Fibroblast of villous mesenchyme (primary cell): ENCODE measurements at regions not wholly inside any gene's neighbourhood (a gene's known extent, or its start where the extent isn't known, plus 50 kb on each side); places are given as distances from the start of the nearest gene placed in this dataset.
A peak's percentile ranks its signal among the peaks of the same experiment; 100 is the strongest.

Source experiments
- DNase-seq: peaks from one replicate; pipeline ENCODE4 v3.0.0-alpha.2; 2010; ENCODE audit warnings: low read depth
- H3K4me3 ChIP-seq: 2 replicates; pipeline ENCODE4 v1.5.1; 2011; ENCODE audit warnings: low read depth, mild to moderate bottlenecking, low read length
- TF ChIP-seq, protein P1 (sequence below): IDR thresholded peaks from 2 replicates; pipeline ENCODE4 v1.5.1; 2012; ENCODE audit warnings: low read depth, mild to moderate bottlenecking, low read length; ENCODE audit not compliant: insufficient read depth

DNA sequence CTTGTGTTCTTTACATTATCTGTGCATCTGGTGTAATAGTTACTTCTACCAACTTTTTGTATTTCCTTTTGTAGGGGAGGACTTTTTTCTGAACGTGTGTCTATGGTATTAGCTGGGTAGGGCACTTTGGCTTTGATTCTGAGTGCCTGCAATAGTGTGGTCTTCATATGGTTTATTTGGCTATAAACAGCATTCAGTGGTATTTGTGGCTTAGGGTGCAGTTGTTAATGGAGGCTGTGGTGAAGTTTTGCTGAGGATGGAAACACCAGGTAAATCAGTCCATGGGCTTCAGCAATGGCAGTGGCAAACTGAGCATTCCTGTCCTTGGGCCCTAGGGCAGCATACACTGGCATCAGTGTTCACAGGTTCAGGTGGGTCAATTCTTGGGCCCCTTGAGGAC is 230.6 kb upstream of the CTNNB1 start:
- TF ChIP-seq, protein P1, sequence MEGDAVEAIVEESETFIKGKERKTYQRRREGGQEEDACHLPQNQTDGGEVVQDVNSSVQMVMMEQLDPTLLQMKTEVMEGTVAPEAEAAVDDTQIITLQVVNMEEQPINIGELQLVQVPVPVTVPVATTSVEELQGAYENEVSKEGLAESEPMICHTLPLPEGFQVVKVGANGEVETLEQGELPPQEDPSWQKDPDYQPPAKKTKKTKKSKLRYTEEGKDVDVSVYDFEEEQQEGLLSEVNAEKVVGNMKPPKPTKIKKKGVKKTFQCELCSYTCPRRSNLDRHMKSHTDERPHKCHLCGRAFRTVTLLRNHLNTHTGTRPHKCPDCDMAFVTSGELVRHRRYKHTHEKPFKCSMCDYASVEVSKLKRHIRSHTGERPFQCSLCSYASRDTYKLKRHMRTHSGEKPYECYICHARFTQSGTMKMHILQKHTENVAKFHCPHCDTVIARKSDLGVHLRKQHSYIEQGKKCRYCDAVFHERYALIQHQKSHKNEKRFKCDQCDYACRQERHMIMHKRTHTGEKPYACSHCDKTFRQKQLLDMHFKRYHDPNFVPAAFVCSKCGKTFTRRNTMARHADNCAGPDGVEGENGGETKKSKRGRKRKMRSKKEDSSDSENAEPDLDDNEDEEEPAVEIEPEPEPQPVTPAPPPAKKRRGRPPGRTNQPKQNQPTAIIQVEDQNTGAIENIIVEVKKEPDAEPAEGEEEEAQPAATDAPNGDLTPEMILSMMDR: no peak
- H3K4me3 ChIP-seq: no peak overlapping the region
- DNase-seq: no peak

GRCh38 chr3:40969341-40969740 is 230.0 kb upstream of the CTNNB1 start:
- DNase-seq: no peak
- TF ChIP-seq, protein P1: no peak
- no peak overlapping the region for H3K4me3 ChIP-seq

DNA sequence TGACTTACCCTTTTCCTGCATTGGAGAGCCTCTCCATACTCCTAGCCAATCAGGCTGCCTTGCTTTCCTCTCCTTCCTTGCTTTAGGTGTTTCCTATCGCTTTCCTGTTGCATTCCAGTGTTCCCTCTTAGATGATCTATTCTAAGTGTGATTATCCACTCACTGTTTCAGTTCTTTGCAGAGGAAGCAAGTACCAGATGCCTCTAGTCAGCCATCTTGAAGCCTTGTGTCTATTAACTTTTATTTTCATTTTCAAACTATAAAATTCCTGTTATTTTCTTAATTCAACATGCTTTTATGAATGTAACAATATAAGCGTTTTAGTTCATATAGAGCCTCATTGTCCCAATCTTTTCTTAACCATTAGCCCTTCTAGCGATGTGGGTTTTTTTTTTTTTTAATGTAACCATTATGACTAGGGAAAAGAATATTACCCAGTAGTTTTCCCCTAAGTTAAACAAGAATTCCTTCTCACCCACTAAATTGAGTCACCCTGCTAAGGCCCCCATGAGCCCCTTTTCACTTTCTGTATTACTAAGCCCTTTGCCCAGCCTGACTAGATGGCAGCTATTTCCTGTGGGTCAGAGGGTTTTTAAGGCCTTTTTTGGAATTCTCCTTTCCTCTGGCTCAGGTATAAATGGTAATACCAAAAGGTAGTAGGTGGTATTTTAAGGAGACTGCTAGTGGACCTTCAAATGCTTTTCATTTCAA is 229.4 kb upstream of the CTNNB1 start:
- TF ChIP-seq, protein P1: no peak
- H3K4me3 ChIP-seq: no peak overlapping the region
- no peak for DNase-seq

GRCh38 chr3:40971191-40972168 is 227.8 kb upstream of the CTNNB1 start:
- TF ChIP-seq, protein P1: no peak
- H3K4me3 ChIP-seq: no peak overlapping the region
- DNase-seq: peak; percentile 99

GRCh38 chr3:40972350-40972749 is 227.0 kb upstream of the CTNNB1 start:
- no peak overlapping the region for H3K4me3 ChIP-seq
- DNase-seq: no peak
- TF ChIP-seq, protein P1: no peak

DNA sequence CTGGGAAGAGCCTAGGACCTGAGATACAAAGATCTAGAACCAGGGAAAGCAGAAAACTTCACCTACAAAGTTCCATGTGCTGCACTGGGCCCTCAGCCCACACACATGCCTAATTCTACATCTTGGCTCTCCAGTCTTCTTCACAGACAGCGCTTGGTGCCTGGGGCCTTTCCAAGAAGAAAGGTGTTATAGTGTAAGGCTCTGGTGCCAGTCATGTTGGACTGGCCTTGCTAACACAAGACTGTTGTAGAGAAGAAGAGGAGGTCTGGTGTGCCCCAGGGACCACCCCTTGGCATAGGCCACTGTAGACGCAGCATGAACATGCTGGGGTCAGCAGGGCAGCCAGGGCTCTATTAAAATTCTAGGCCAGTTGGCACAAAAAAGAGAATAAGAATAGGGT is 226.2 kb upstream of the CTNNB1 start:
- no peak for DNase-seq
- TF ChIP-seq, protein P1: no peak
- H3K4me3 ChIP-seq: no peak overlapping the region
